HG02852 (cell line): ENCODE measurements at regions not wholly inside any gene's neighbourhood (a gene's known extent, or its start where the extent isn't known, plus 50 kb on each side); places are given as distances from the start of the nearest gene placed in this dataset.
"Not testable (repeated sequence)": the region's sequence is repeated elsewhere in the genome, so short reads cannot be mapped to it uniquely, and the experiment has no call there.

ENCODE experiments used
- ATAC-seq: cut with Tn5 transposase; IDR thresholded peaks from one replicate; pipeline ENCODE4 v1.9.1; 2021; ENCODE audit warnings: mild to moderate bottlenecking, moderate library complexity; ENCODE audit not compliant: unreplicated experiment

GRCh38 chr18:64369830-64370440 is 221.0 kb upstream of the LINC00305 start:
- ATAC-seq = not testable (repeated sequence)

- ATAC-seq = no peak
These were observed 216.2 kb upstream of the LINC00305 start for GRCh38 chr18:64365106-64365505.

DNA sequence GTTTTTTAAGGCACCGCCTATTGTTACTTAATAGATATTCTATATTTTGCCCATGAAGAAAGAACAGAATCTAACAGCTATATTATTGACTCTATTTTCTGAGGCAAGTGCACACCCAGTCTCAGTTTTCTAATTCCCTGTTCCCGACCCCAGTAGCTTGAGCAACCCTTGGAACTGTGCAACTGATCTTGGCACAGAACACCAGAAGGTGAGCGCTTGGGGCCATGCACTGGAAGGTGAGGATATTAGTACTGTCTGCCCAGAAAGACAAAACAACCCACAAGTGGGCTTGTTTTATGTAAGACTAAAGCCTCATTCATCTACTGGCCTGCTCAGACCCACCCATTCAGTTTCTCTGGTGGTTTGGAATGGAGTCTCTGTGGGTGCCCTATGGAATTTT is 188.8 kb upstream of the LINC00305 start:
- no peak for ATAC-seq

GRCh38 chr18:64337018-64337417 is 188.1 kb upstream of the LINC00305 start:
- no peak for ATAC-seq

DNA sequence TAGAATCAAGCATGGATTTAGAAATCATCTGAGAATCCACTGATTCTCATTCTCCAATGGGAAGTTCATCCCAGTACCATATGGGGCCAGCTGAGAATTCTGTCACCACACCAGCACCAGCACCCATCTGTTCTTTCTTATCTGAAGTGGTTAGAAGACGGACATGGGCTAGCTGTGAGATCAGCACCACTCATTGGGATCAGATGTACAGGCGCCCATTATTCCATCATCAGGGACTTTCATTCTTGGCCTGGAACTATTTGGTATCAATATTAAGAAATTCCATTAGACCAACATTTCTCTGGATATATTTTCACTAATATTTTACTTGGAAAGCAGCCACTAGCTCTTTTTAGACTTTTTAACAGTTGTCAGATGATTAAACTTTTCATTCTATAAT is 185.9 kb upstream of the LINC00305 start:
- ATAC-seq = no peak

- ATAC-seq = no peak
These were observed 184.7 kb upstream of the LINC00305 start for GRCh38 chr18:64333584-64333983.

- ATAC-seq = no peak
These were observed 183.9 kb upstream of the LINC00305 start for GRCh38 chr18:64332835-64333234.

GRCh38 chr18:64331419-64331818 is 182.5 kb upstream of the LINC00305 start:
- no peak for ATAC-seq

GRCh38 chr18:64330931-64331330 is 182.0 kb upstream of the LINC00305 start:
- ATAC-seq = no peak

DNA sequence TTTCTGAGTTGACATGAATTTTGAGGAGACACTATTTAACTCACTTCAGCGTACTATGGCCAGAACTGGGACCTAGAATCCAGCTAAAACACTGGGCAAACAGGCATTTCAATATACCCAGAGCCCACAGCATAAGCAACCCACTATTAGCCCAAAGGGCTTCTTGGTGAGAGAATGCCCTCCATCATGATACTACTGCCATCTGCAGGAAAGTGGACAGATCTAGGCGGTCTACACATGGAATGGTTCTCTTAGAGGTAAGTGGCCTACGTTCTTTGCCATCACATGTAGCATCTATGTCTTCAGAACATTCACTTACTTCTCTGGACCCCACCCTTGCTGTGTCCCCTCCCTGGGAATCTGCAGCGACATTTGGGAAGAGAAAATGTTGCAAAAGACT is 181.3 kb upstream of the LINC00305 start:
- ATAC-seq = no peak

- ATAC-seq = no peak
These were observed 173.3 kb upstream of the LINC00305 start for GRCh38 chr18:64322189-64322588.

DNA sequence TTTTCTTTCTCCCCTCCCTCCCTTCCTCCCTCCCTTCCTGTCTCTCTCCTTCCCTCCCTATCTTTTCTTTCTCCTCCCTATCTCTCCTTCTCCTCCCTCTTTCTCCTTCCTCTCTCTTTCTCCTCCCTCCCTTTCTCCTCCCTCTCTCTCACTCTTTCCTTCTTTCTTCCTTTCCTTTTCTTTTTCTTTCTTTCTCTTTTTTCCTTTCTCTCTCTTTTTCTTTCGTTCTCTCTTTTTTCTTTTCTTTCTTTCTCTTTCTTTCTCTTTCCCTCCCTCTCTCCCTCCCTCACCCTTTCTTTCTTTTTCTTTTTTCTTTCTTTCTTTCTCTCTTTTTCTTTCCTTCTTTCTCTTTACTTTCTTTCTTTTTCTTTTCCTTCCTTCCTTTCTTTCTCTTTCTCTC is 169.7 kb upstream of the LINC00305 start:
- ATAC-seq = no peak

- no peak for ATAC-seq
These were observed 163.0 kb upstream of the LINC00305 start for GRCh38 chr18:64311859-64312258.

- ATAC-seq = no peak
These were observed 147.0 kb upstream of the LINC00305 start for GRCh38 chr18:64295839-64296238.

- no peak for ATAC-seq
These were observed 146.1 kb upstream of the LINC00305 start for GRCh38 chr18:64294967-64295366.

GRCh38 chr18:64288432-64288831 is 139.5 kb upstream of the LINC00305 start:
- ATAC-seq = no peak

GRCh38 chr18:64287926-64288325 is 139.0 kb upstream of the LINC00305 start:
- ATAC-seq = no peak

DNA sequence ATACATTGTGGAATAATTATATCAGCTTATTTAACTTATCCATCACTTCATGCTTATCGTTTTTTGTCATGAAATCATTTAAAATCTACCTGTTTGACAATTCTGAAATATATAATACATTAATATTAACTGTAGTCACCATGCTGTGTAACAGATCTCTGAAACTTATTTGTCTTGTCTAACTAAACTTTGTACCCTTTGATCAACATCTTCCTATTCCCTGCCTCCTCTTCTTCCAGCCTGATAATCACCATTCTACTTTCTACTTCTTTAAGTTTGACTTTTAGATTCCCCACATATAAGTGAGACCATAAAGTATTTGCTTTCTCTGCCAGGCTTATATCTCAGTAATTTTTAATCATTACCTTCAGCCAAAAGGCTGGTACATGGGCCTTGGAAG is 134.2 kb upstream of the LINC00305 start:
- no peak for ATAC-seq

DNA sequence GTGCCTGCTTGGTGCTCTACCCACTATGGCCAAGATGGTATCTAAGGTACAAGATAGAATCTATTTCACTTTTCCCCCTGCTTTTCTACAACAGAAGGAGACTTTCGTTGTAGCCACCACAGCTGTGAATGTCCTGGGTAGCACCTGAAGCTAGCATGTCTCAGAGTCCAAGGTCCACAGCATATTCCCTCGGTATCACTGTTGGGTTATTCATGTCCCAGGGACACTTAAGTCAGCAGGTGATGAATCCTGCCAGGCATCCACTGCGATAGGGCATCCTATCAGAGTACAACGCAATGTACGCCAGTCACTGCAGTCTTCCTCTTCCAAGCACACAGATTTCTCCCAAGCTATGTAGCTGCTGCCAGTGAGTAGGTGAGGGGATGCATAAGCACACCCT is 129.1 kb upstream of the LINC00305 start:
- no peak for ATAC-seq

DNA sequence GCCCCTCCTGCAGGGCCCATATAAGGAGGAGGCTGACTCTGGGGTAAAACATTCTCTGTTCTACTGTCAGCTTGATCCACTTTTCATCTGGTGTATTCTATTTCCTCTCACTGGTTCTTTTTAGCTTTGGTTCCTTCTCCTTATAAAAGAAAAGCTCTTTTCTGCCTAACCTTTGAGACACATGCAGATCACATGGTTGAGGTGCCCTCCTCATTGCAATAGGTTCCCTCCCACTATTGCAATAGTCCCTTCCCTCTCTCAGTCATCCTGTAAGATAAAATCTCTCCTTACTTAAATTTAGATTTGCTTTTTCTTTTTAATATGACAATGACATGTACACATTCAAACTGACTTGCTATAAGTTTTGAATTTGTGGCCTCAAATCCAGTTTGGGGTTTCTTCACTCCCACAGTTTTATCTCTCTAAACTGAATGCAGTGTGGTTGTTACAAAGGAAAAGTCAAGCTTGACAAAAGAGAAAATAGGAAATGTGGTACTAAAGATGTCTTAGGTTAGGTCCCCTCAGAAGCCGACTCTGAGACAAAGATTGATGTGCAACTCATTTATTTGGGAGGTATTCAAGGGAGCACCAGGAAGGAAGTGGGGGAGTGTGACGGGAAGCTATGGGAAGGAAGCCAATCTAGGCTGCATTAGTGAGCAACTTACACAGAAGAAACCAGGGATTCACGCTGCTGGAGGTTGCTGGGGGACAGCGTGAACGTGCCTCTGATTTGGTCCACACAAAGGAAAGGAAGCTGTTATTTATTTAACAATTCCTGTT is 127.6 kb upstream of the LINC00305 start:
- ATAC-seq = no peak

DNA sequence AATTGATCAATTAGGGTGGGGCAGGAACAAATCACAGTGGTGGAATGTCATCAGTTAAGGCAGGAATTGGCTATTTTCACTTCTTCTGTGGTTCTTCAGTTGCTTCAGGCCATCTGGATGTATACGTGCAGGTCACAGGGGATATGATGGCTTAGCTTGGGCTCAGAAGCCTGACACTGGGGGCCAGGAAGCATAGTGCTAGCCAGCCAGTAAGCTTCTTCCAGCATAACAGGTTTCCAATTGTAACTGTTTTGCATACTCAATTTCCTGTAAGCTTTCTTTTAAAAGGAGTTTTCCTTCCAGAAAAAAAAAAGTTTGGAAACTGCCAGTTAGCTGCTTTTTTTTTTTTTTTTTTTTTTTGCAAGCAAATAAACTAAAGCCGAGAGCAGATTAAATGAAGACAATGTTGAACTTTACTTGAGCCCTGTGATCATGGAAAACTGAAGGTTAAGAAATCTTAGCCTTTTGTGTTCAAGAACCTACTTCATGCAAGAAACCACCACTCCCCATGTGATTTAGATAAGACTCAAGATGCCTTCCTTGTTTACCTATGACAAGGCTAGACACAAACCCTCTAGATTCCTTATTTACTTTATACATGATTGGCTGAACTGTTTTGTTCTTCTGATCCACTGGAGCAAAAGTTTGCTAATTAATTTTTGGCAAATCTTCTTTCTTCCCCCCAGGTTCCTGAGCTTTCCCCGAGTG is 126.9 kb upstream of the LINC00305 start:
- ATAC-seq = no peak

DNA sequence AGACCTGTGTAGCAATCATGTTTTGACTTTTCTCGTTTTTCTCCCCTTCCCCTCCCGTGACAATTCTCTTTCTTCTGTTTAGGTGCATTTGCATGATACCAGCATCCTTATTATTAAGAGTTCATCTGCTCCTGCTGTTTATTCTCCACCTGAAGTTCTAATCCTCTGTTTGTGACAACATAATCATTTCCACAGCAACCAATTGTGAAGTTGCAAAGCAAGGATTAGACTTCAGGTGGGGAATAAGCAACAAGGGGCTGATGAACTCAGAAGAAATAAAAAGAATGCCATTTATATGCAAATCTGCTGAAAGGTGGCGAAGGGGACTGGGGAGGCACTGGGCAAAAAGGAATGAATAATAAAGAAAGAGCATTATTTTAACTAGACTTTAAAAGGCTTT is 124.8 kb upstream of the LINC00305 start:
- no peak for ATAC-seq
